ENCODE measurements at regions not wholly inside any gene's neighbourhood (a gene's known extent, or its start where the extent isn't known, plus 50 kb on each side); places are given as distances from the start of the nearest gene placed in this dataset.

- TF ChIP-seq, protein P1, sequence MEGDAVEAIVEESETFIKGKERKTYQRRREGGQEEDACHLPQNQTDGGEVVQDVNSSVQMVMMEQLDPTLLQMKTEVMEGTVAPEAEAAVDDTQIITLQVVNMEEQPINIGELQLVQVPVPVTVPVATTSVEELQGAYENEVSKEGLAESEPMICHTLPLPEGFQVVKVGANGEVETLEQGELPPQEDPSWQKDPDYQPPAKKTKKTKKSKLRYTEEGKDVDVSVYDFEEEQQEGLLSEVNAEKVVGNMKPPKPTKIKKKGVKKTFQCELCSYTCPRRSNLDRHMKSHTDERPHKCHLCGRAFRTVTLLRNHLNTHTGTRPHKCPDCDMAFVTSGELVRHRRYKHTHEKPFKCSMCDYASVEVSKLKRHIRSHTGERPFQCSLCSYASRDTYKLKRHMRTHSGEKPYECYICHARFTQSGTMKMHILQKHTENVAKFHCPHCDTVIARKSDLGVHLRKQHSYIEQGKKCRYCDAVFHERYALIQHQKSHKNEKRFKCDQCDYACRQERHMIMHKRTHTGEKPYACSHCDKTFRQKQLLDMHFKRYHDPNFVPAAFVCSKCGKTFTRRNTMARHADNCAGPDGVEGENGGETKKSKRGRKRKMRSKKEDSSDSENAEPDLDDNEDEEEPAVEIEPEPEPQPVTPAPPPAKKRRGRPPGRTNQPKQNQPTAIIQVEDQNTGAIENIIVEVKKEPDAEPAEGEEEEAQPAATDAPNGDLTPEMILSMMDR (IDR thresholded peaks at IDR 0.05; ENCODE audit: low read depth, low read length): no peak
- no peak for TF ChIP-seq EZH2phosphoT487 (IDR thresholded peaks at IDR 0.05; ENCODE audit: low read depth)
Measured at GRCh38 chr5:2357309-2357708, 394.2 kb downstream of the IRX2 start.

Data from OCI-LY3 (cell line).